Prostate gland (tissue), 2 donors: ENCODE measurements at regions not wholly inside any gene's neighbourhood (a gene's known extent, or its start where the extent isn't known, plus 50 kb on each side); places are given as distances from the start of the nearest gene placed in this dataset.
"Not testable (repeated sequence)": the region's sequence is repeated elsewhere in the genome, so short reads cannot be mapped to it uniquely, and the experiment has no call there.

ENCODE experiments used
- DNase-seq: peaks from one replicate; pipeline ENCODE4 v3.0.0-alpha.2; 2019; ENCODE audit warnings: low spot score
- H3K27ac ChIP-seq, 2 donors: fragments of 200-600 bp; sonication (generic); 2 replicates each; pipeline ENCODE4 v1.5.1; 2017 to 2019
- H3K27me3 ChIP-seq: fragments of 200-600 bp; sonication (generic); replicated peaks from 2 replicates; pipeline ENCODE4 v1.5.1; 2019; ENCODE audit not compliant: insufficient read depth
- H3K36me3 ChIP-seq, 2 donors: fragments of 200-600 bp; sonication (generic); 1 replicate in 1 of 2; 2 replicates in 1 of 2; pipeline versions ENCODE4 v1.5.1 to v1.8.1; 2017 to 2019
- H3K4me1 ChIP-seq: fragments of 200-600 bp; sonication (generic); replicated peaks from 2 replicates; pipeline ENCODE4 v1.5.1; 2019
- H3K4me3 ChIP-seq, 2 donors: fragments of 200-600 bp; sonication (generic); 2 replicates each; pipeline ENCODE4 v1.5.1; 2017 to 2019
- H3K9me3 ChIP-seq: fragments of 200-600 bp; sonication (generic); 2 replicates; pipeline ENCODE4 v1.5.1; 2017
- POLR2A ChIP-seq: fragments of 450-650 bp; IDR thresholded peaks from one replicate; pipeline ENCODE4 v1.6.1; 2016; ENCODE audit warnings: antibody characterized with exemption, mild to moderate bottlenecking
- POLR2AphosphoS5 ChIP-seq: sonication (generic); formaldehyde crosslinking; IDR thresholded peaks from one replicate; pipeline ENCODE4 v1.6.1; 2017; ENCODE audit warnings: antibody characterized with exemption
- WGBS: methylation state at CpG from one replicate; pipeline ENCODE4 v1.1.5; 2018; 5-methylcytosine and 5-hydroxymethylcytosine counted together
- intact Hi-C: fragments of 100-400 bp; cut with DNase I; formaldehyde crosslinking; loops from one replicate; pipeline ENCODE4 v1.14.2; 2022
- TF ChIP-seq, protein P1 (sequence below), 4 experiments: fragments of 200-600 bp in 2 of 4; fragments of 450-650 bp in 2 of 4; sonication (generic) in 2 of 4; IDR thresholded peaks; 1 replicate in 3 of 4; 2 replicates in 1 of 4; pipeline ENCODE4 v1.5.1; 2016 to 2019; ENCODE audit warnings: antibody characterized with exemption in 4 of 4, mild to moderate bottlenecking in 2 of 4, moderate library complexity in 2 of 4

DNA sequence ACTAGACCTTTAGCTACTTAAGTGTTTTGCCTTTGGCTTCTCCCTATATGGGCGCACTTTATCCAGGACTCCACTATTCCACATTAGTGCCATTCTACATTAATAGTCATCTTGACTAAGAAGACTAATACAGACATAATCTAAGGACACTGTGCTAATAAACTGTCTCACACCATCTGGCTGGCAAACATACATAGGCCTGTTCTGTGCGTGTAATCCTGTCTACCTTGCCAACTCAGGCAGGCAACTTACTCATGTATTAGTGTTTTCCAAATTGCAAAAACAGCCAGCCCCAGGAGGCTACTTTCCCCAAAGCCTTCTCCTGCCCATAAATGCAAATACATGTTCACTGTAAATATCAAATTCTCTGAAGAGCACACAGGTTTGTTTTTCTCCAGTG is 587.3 kb downstream of the TMA16 start:
- H3K27ac ChIP-seq: no peak overlapping the region
- H3K36me3 ChIP-seq: no peaks in the 10 kb centered on the region
- no peak for DNase-seq
- WGBS: 81% methylated on average over 2 of the region's 2 CpGs
- TF ChIP-seq POLR2A: no peak
- TF ChIP-seq POLR2AphosphoS5: no peak
- TF ChIP-seq, protein P1, sequence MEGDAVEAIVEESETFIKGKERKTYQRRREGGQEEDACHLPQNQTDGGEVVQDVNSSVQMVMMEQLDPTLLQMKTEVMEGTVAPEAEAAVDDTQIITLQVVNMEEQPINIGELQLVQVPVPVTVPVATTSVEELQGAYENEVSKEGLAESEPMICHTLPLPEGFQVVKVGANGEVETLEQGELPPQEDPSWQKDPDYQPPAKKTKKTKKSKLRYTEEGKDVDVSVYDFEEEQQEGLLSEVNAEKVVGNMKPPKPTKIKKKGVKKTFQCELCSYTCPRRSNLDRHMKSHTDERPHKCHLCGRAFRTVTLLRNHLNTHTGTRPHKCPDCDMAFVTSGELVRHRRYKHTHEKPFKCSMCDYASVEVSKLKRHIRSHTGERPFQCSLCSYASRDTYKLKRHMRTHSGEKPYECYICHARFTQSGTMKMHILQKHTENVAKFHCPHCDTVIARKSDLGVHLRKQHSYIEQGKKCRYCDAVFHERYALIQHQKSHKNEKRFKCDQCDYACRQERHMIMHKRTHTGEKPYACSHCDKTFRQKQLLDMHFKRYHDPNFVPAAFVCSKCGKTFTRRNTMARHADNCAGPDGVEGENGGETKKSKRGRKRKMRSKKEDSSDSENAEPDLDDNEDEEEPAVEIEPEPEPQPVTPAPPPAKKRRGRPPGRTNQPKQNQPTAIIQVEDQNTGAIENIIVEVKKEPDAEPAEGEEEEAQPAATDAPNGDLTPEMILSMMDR (IDR thresholded peaks at IDR 0.05): no peak
- no peaks in the 10 kb centered on the region for H3K9me3 ChIP-seq
- H3K27me3 ChIP-seq: no peaks in the 10 kb centered on the region
- no peaks in the 10 kb centered on the region for H3K4me1 ChIP-seq
- H3K4me3 ChIP-seq: no peak overlapping the region
- intact Hi-C loops: no loop called here

DNA sequence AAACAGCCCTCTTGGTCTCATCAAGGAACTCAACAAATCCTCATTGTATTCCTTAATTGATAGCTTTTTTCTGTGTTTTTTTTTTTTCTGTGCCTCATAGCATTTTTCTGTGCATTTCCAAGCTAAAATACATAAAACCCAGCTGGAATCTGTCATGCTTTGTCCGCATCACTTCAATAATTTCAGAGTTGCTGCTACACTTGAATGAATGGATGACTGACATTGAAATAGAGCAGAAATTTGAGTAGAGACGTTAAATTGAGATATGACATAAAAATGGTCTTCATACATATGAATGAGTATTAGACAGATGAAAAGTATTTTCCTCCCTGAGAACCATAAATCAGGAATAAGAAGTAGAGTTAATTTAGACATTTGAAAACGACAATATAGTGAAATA is 593.2 kb downstream of the TMA16 start:
- WGBS: 85% methylated on average over 3 of the region's 3 CpGs
- no peak for DNase-seq
- Histone ChIP-seq H3K27ac (no peak overlapping the region), H3K27me3 (no peaks in the 10 kb centered on the region), H3K36me3 (no peaks in the 10 kb centered on the region), H3K4me1 (no peaks in the 10 kb centered on the region), H3K4me3 (no peak overlapping the region), H3K9me3 (no peaks in the 10 kb centered on the region)
- TF ChIP-seq, protein P1 (IDR thresholded peaks at IDR 0.05): no peak
- no peak for TF ChIP-seq POLR2AphosphoS5
- no peak for TF ChIP-seq POLR2A
- intact Hi-C loops: no loop called here

DNA sequence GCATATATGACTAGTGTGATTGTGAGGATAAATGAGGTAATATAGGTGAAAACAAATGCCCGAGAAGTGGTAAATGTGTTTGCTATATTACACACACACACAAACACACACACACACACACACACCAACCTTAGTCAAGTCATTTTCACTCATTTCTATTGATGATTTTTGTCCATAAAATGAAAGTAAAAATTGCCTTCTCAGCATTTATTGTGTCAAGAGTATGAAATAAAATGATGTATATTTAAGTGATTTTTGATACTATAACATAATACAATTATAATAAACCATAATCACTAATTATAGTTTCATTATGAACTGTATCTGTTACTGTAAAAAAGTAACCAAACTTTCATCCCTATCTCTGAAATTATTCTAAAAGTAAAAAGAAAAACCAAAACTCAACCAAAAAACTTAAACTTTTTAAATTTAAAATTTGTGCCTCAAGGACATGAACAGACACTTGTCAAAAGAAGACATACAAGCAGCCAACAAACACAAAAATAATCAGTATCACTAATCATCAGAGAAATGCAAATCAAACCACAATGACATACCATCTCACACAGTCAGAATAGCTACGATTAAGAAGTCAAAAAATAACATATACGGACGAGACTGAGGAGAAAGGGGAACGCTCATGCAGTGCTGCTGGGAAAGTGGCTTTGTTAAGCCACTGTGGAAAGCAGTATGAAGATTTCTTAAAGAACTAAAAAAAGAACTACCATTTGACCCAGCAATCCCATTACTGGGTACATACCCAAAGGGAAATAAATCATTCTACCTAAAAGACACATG is 601.0 kb downstream of the TMA16 start:
- 90% methylated on average over 5 of the region's 5 CpGs for WGBS

DNA sequence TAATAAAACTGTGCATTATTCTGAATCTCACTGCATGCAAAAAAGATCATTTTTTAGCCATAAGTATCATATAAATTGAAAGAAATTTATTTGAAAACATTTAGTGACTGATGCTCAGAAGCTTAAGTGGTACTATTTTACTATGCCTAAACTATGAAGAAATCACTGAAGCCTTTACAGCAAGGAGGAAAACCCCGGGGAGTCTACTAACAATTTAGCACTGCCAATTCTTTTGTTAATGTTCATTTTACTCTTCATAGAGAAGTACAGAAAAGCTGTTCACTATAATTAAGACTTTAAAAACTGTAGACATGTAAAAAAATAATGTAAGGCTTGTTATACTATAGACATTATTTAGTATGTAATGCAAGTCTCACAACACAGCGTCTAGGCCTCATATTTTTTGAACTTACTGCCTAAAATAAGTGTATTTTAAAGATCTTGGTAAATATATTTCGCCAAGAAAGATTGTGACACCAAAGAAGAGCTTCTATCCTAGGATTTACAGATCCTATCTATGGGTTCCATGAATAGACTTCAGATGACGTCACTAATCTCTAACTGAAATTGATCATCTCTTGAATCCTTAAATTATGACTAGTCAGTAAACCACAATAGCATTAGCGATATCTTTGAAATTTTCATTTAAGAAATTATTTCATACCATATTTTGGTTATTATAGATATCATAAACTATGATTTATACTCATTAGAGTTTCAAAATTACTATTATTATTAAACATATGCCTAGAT is 602.5 kb downstream of the TMA16 start:
- H3K27me3 ChIP-seq: no peaks in the 10 kb centered on the region
- DNase-seq: no peak
- TF ChIP-seq POLR2A (no peak), POLR2AphosphoS5 (no peak)
- TF ChIP-seq, protein P1 (IDR thresholded peaks at IDR 0.05): no peak
- H3K4me1 ChIP-seq: no peaks in the 10 kb centered on the region
- WGBS: 82% methylated on average over 5 of the region's 5 CpGs
- intact Hi-C loops: no loop called here
- no peak overlapping the region for H3K27ac ChIP-seq
- no peak overlapping the region for H3K4me3 ChIP-seq
- no peaks in the 10 kb centered on the region for H3K9me3 ChIP-seq
- H3K36me3 ChIP-seq: no peaks in the 10 kb centered on the region

More for the DNA sequence above, 601.0 kb downstream of the TMA16 start:
- no peaks in the 10 kb centered on the region for H3K36me3 ChIP-seq
- no peaks in the 10 kb centered on the region for H3K27me3 ChIP-seq
- no peak for DNase-seq
- no peaks in the 10 kb centered on the region for H3K4me1 ChIP-seq
- no peak for TF ChIP-seq POLR2AphosphoS5
- TF ChIP-seq POLR2A: no peak
- TF ChIP-seq, protein P1 (IDR thresholded peaks at IDR 0.05): no peak
- intact Hi-C loops: no loop called here
- no peak overlapping the region for H3K27ac ChIP-seq
- H3K9me3 ChIP-seq: no peaks in the 10 kb centered on the region
- H3K4me3 ChIP-seq: no peak overlapping the region

DNA sequence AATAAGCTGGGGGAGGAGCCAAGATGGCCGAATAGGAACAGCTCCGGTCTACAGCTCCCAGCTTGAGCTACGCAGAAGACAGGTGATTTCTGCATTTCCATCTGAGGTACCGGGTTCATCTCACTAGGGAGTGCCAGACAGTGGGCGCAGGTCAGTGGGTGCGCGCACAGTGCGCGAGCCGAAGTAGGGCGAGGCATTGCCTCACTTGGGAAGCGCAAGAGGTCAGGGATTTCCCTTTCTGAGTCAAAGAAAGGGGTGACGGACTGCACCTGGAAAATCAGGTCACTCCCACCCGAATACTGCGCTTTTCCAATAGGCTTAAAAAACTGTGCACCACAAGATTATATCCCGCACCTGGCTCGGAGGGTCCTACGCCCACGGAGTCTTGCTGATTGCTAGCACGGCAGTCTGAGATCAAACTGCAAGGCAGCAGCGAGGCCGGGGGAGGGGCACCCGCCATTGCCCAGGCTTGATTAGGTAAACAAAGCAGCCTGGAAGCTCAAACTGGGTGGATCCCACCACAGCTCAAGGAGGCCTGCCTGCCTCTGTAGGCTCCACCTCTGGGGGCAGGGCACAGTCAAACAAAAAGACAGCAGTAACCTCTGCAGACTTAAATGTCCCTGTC is 606.4 kb downstream of the TMA16 start:
- H3K4me3 ChIP-seq, H3K27me3 ChIP-seq, H3K9me3 ChIP-seq, H3K27ac ChIP-seq, H3K36me3 ChIP-seq, DNase-seq, intact Hi-C loops, H3K4me1 ChIP-seq: not testable (repeated sequence)
- WGBS: 77% methylated on average over 23 of the region's 23 CpGs
